Fibroblast of upper back skin (primary cell): ENCODE measurements at regions not wholly inside any gene's neighbourhood (a gene's known extent, or its start where the extent isn't known, plus 50 kb on each side); places are given as distances from the start of the nearest gene placed in this dataset.
"Not testable (repeated sequence)": the region's sequence is repeated elsewhere in the genome, so short reads cannot be mapped to it uniquely, and the experiment has no call there.

Experiments
- DNase-seq: peaks from one replicate; pipeline ENCODE4 v3.0.0-alpha.2; 2013

- DNase-seq: not testable (repeated sequence)
Observed at GRCh38 chr16:88271776-88272175, 111.0 kb upstream of the ZNF469 start.

GRCh38 chr16:88272437-88272836 is 110.3 kb upstream of the ZNF469 start:
- not testable (repeated sequence) for DNase-seq

GRCh38 chr16:88274126-88274750 is 108.5 kb upstream of the ZNF469 start:
- peak; percentile 31 for DNase-seq

- peak; percentile 41 for DNase-seq
Observed at GRCh38 chr16:88274847-88275246, 107.9 kb upstream of the ZNF469 start.

- not testable (repeated sequence) for DNase-seq
Observed at GRCh38 chr16:88275336-88276122, 107.2 kb upstream of the ZNF469 start.

- not testable (repeated sequence) for DNase-seq
Observed at GRCh38 chr16:88276123-88276588, 106.6 kb upstream of the ZNF469 start.

- DNase-seq: no peak
Observed at GRCh38 chr16:88276591-88276990, 106.2 kb upstream of the ZNF469 start.

GRCh38 chr16:88279998-88280397 is 102.8 kb upstream of the ZNF469 start:
- no peak for DNase-seq

- DNase-seq: no peak
Observed at GRCh38 chr16:88281858-88282563, 100.7 kb upstream of the ZNF469 start.

GRCh38 chr16:88282564-88283395 is 100.0 kb upstream of the ZNF469 start:
- DNase-seq: peak; percentile 35

- no peak for DNase-seq
Observed at GRCh38 chr16:88283596-88283995, 99.2 kb upstream of the ZNF469 start.

- DNase-seq: no peak
Observed at GRCh38 chr16:88284101-88284500, 98.7 kb upstream of the ZNF469 start.

- DNase-seq: no peak
Observed at GRCh38 chr16:88284626-88285513, 97.9 kb upstream of the ZNF469 start.

GRCh38 chr16:88285514-88285822 is 97.3 kb upstream of the ZNF469 start:
- DNase-seq: no peak

- DNase-seq: no peak
Observed at GRCh38 chr16:88286301-88286923, 96.3 kb upstream of the ZNF469 start.

GRCh38 chr16:88287219-88287618 is 95.5 kb upstream of the ZNF469 start:
- DNase-seq: no peak

- DNase-seq: no peak
Observed at GRCh38 chr16:88288303-88288702, 94.5 kb upstream of the ZNF469 start.

GRCh38 chr16:88289001-88289400 is 93.8 kb upstream of the ZNF469 start:
- no peak for DNase-seq

GRCh38 chr16:88289561-88289960 is 93.2 kb upstream of the ZNF469 start:
- DNase-seq: no peak

- DNase-seq: no peak
Observed at GRCh38 chr16:88289968-88290401, 92.8 kb upstream of the ZNF469 start.
